ENCODE measurements at regions not wholly inside any gene's neighbourhood (a gene's known extent, or its start where the extent isn't known, plus 50 kb on each side); places are given as distances from the start of the nearest gene placed in this dataset.
A peak's percentile ranks its signal among the peaks of the same experiment; 100 is the strongest.

- no peak for DNase-seq (ENCODE audit: low spot score)
Observed at GRCh38 chr11:129291546-129291945, 84.1 kb upstream of the BARX2 start.

- no peak for DNase-seq (ENCODE audit: low spot score)
Observed at GRCh38 chr11:129290966-129291365, 84.7 kb upstream of the BARX2 start.

- no peak for DNase-seq (ENCODE audit: low spot score)
Observed at GRCh38 chr11:129289350-129290040, 86.2 kb upstream of the BARX2 start.

GRCh38 chr11:129287920-129288319, 87.7 kb upstream of the BARX2 start:
- DNase-seq (ENCODE audit: low spot score), result no peak

GRCh38 chr11:129286813-129287212, 88.8 kb upstream of the BARX2 start:
- DNase-seq (ENCODE audit: low spot score), result no peak

GRCh38 chr11:129285402-129285786, 90.3 kb upstream of the BARX2 start:
- no peak for DNase-seq (ENCODE audit: low spot score)

GRCh38 chr11:129283141-129283540, 91.0 kb upstream of the ARHGAP32 start:
- DNase-seq (ENCODE audit: low spot score), result peak; percentile 86

GRCh38 chr11:129282634-129283033, 90.5 kb upstream of the ARHGAP32 start:
- no peak for DNase-seq (ENCODE audit: low spot score)

- DNase-seq (ENCODE audit: low spot score), result no peak
Observed at GRCh38 chr11:129281471-129282415, 89.6 kb upstream of the ARHGAP32 start.

- no peak for DNase-seq (ENCODE audit: low spot score)
Observed at GRCh38 chr11:129280027-129280811, 88.1 kb upstream of the ARHGAP32 start.

- peak; percentile 87 for DNase-seq (ENCODE audit: low spot score)
Observed at GRCh38 chr11:129279326-129280026, 87.4 kb upstream of the ARHGAP32 start.

GRCh38 chr11:129278586-129279319, 86.6 kb upstream of the ARHGAP32 start:
- peak; percentile 37 for DNase-seq (ENCODE audit: low spot score)

- DNase-seq (ENCODE audit: low spot score), result no peak
Observed at GRCh38 chr11:129277198-129277843, 85.2 kb upstream of the ARHGAP32 start.

GRCh38 chr11:129275828-129276227, 83.7 kb upstream of the ARHGAP32 start:
- DNase-seq (ENCODE audit: low spot score), result no peak

- no peak for DNase-seq (ENCODE audit: low spot score)
Observed at GRCh38 chr11:129273944-129274711, 82.0 kb upstream of the ARHGAP32 start.

GRCh38 chr11:129273322-129273721, 81.2 kb upstream of the ARHGAP32 start:
- no peak for DNase-seq (ENCODE audit: low spot score)

GRCh38 chr11:129271030-129271429, 78.9 kb upstream of the ARHGAP32 start:
- DNase-seq (ENCODE audit: low spot score), result no peak

GRCh38 chr11:129270446-129270845, 78.3 kb upstream of the ARHGAP32 start:
- no peak for DNase-seq (ENCODE audit: low spot score)

GRCh38 chr11:129268371-129268770, 76.2 kb upstream of the ARHGAP32 start:
- DNase-seq (ENCODE audit: low spot score), result no peak

- no peak for DNase-seq (ENCODE audit: low spot score)
Observed at GRCh38 chr11:129267716-129268115, 75.6 kb upstream of the ARHGAP32 start.
